Body of pancreas (tissue), 4 donors: ENCODE measurements at regions not wholly inside any gene's neighbourhood (a gene's known extent, or its start where the extent isn't known, plus 50 kb on each side); places are given as distances from the start of the nearest gene placed in this dataset.

ENCODE experiments used
- POLR2A ChIP-seq, 3 donors: fragments of 450-650 bp; IDR thresholded peaks; one replicate each; pipeline ENCODE4 v1.6.1; 2016; ENCODE audit warnings: antibody characterized with exemption in 3 of 3, mild to moderate bottlenecking in 2 of 3
- TF ChIP-seq, protein P1 (sequence below), 7 experiments: fragments of 450-650 bp in 4 of 7; fragments of 200-600 bp in 3 of 7; sonication (generic) in 3 of 7; IDR thresholded peaks; one replicate each; pipeline ENCODE4 v1.5.1; 2016 to 2019; ENCODE audit warnings: antibody characterized with exemption in 7 of 7

DNA sequence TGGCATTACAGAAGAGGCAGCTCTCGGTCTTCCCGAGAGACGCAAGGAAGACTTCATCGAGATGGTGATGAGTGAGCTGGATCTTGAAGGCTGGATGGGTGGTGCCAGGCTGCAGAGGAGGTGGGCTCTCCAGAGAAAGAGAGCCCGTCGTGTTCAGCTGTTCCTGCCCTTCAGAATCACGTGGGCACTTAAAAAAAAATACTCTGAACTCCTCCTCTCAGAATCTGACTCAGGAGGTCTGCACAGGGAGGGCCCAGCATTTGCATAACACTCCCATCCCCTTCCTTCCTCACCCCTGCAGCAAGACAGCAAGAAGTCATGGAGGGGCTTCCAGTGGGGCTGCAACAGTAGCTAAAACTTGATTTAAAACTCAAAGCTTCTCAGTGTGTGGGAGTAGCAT lies 203.0 kb downstream of the ATPSCKMT start:
- no peak for TF ChIP-seq POLR2A (IDR thresholded peaks at IDR 0.05)
- TF ChIP-seq, protein P1, sequence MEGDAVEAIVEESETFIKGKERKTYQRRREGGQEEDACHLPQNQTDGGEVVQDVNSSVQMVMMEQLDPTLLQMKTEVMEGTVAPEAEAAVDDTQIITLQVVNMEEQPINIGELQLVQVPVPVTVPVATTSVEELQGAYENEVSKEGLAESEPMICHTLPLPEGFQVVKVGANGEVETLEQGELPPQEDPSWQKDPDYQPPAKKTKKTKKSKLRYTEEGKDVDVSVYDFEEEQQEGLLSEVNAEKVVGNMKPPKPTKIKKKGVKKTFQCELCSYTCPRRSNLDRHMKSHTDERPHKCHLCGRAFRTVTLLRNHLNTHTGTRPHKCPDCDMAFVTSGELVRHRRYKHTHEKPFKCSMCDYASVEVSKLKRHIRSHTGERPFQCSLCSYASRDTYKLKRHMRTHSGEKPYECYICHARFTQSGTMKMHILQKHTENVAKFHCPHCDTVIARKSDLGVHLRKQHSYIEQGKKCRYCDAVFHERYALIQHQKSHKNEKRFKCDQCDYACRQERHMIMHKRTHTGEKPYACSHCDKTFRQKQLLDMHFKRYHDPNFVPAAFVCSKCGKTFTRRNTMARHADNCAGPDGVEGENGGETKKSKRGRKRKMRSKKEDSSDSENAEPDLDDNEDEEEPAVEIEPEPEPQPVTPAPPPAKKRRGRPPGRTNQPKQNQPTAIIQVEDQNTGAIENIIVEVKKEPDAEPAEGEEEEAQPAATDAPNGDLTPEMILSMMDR (IDR thresholded peaks at IDR 0.05), result no peak
